NCI-H345 treated with DMSO at 0.1 percent for 48 hours (cell line): ENCODE measurements at regions not wholly inside any gene's neighbourhood (a gene's known extent, or its start where the extent isn't known, plus 50 kb on each side); places are given as distances from the start of the nearest gene placed in this dataset.
"Not testable (repeated sequence)": the region's sequence is repeated elsewhere in the genome, so short reads cannot be mapped to it uniquely, and the experiment has no call there.

ENCODE experiments used
- DNase-seq: peaks from one replicate; lab custom pipeline; 2025; ENCODE audit not compliant: unreplicated experiment; lab: John Stamatoyannopoulos, UW

DNA sequence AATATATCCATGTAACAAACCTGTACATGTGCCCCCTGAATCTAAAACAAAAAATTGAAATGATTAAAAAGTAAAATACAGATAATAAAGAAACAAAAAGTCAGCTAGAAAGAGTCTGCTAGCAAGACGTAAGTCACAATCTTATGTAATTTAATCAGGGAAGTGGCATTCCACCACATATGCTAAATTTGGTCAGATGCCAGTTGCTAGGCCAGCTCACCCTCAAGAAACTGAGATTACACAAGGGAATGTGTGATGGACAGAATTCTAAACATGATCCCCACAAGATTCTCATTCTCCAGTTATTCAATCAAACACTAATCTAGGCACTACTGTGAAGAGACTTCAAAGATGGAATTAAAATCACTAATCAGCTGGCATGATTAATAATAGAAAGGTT lies 689.3 kb downstream of the CENPC start:
- DNase-seq, result no peak

DNA sequence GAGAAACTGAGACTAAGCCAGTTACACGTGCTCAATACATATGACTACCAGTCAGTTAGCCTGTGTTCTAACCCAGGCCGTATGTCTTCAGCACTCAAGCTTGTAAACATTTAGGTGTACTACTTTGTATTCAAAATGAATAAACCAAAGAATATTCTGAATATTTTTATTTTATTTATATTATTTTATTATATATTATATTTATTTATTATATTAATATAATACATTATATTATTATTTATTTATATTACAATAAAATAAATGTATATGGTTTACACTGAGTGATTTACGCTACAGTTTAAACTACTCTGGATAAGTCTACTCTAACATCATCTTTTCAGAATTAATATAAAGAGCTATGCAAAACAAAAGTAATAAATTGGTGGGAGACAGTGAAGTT lies 691.5 kb downstream of the CENPC start:
- DNase-seq, result no peak

DNA sequence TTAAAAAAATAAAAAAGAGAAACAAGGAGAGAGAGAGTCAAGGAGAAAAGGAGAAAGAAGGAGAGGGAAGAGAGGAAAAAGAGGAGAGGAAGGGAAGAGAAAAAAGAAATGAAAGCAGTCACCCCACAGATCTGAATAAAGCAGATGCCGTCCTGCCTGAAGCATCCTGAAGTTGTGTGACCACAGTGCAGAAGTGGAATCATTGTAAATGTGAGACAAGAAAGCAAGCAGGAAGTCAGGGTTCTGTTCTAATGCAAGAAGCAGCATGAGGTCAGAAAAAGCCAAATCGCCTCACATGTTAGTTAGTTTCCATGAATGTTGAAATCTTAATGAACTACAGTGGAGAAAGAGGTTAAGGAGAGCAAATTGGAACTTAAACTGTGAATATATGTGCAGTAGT lies 692.5 kb downstream of the CENPC start:
- no peak for DNase-seq

DNA sequence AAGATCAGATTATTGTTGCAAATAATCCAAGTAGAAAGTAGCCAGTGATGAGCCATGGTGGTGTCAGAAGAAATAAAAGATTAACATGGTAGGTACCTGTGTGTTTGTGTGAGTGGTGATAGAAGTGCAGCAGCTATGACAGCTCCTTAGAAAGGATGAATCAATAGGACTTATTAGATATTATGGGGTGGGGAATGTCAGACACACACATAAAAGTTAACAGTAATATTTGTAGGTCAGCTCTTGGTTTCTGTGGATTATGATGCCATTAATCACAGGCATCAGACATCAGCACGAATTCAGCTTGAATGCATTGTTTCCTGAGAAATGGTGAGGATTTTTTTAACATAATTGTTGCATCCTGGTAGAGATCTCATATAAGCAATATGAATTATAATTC lies 695.7 kb downstream of the CENPC start:
- no peak for DNase-seq

DNA sequence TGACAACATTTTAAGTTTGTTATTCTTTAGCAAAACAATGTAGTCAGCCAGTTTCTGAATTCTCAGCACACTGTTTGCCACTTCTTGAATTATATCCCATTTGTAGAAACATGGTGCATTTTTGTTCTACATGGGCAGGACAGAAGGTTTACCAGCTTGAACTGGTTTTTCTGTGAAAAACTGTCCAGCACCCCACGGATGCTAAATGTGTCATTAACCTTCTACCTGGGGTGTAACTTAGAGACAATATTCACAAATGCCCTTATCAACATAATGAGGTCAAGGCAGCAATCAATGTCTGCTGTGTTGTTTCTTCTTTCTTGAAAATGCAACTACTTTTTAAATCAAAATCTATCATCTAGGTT lies 702.6 kb downstream of the CENPC start:
- DNase-seq, result no peak

DNA sequence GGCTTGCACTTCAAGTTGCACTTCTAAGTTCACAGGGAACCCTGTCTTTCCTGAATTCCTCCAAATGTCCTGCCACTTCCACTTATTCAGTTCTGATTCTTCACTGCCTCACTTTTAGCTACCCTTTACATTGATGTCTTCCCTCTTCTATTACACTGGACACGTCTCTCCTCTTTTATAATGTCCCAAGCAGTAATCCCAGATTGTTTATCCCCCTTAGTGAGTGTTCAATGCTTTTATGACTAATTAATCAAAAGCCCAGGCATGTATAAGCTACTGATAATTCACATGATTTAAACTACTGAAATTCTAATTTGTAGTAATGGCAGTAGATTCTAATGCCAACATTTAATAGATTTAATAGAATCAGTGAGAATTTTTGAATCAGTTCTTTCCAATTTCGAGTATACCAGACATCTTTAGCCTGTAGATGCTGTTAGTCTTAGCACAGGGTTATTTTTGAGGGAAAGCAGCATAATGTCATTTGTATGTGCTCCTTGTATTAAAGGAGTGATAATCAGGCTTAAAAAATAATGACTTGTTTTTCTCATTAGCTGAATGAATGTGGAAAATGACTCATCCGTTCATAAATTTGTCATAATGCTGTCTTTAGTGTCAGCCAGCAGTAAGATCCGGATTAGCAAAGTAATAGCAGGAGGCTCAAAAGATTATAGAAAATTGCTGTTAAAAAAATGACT lies 703.1 kb downstream of the CENPC start:
- no peak for DNase-seq

DNA sequence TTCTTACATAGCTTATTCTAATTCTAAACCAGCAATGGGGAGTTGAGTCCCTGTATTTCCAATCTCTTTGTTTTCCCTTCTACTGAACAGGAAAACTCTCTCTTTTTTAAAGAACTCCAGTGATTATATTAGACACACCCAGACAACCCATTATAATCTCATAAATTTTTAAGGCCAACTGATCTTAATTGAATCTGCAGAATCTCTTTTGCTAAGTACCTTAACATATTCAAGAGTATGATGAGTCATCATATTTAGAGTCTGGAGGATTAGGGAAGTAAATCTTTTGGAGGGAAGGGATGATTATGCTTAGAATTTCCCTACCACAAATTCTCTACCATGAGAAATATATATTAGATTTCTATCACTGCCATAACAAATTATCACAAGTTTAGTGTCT lies 705.1 kb downstream of the CENPC start:
- no peak for DNase-seq

DNA sequence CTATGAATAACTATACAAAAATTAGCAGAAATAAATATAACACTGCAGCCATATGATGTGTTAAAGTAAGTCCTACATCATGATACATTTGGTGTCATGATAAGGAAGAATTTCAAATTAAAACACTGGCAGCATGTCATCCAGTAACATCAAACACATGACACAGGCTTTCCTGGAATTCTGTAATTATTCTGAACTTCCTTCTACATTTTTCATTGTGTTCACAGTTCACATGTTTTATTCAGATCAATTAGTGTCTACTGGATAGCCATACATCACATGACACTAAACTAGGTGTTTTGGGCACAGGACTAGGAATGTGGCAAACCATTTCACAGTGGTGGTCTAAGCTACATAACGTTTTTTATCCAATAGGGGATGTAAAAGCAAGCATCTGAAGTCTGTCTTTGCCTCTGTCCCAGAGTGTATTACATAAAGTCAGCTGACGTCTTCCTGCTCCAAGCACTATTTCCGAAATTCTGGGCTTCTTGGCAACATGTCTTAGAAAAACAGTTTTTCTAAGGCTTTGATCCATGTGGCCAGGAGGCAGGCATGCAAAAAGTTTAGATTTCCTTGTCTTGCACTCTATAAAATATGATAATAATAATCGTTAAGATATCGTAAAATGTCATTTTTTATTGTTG lies 707.9 kb downstream of the CENPC start:
- no peak for DNase-seq

DNA sequence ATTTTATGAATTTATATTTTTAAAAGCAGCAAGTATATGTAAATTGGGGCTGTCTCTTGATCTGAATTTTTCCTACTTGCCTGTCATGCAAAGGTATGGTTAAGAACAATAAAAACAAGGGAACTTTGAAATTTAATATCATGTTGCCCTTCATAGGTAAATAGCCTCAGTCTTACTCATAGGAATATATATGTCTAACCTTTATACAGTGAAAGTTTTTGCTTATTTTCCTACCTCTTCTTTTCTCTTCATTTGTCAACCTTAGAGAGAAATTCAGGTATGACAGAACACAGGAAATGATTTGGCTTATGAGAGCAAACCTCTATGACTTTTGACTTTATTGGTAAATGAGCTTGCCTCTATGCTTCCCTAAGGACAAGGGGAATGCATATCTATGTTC lies 716.0 kb downstream of the CENPC start:
- DNase-seq, result no peak

DNA sequence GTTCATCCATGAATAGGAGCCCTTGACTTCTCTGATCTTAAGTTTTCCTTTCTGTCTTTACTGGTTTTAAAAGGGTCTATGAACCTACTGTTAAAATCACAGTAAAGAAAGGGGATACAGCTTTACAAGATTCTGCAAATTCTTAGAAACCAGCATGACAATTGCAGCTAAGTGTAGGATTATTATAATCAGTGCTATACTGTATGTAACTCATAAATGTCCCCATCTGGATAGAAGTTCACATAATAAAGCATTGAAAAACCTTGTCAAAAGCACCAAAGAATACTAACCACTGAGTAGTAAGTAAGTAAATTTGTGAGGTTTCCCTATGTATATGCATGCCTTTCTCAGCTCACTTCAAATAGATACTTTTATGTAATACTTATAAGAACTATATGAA lies 724.6 kb downstream of the CENPC start:
- no peak for DNase-seq

DNA sequence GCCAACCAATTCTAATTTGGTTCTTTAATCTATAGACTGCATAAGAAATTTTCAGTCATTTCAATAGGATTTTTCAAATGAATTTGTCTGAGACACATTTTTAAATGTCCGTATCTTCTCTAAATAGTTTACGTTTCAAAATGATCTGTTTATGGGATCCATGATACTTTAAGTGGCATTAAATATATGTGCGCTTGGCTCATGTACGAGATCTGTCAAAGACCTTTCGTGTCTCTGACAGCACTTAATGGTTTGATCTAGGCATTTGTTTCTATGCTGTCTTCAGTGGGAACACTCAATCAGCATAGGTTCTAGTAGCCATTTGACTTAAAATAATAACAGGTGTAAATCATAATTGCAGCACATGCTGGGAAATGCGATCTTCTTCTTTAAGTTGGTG lies 731.0 kb downstream of the CENPC start:
- no peak for DNase-seq

DNA sequence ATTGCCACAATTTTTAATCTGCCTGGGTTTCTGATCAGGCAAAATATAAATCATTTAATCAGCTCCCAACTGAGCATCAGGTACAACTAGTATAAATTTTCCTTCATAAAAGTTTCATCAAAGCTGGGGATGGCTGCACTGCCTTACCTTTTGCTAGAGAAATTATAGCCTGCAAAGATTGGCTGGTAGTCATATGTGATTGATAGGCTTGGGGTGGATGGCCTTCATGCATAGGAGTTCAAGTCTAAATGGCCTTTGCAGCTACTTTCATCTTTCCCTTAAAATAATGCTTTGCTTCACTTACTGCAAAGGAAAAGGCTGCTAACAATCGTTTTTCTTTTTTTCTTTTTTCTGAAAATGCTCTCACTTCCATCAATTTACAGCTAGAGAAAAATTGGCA lies 739.7 kb downstream of the CENPC start:
- DNase-seq, result no peak

DNA sequence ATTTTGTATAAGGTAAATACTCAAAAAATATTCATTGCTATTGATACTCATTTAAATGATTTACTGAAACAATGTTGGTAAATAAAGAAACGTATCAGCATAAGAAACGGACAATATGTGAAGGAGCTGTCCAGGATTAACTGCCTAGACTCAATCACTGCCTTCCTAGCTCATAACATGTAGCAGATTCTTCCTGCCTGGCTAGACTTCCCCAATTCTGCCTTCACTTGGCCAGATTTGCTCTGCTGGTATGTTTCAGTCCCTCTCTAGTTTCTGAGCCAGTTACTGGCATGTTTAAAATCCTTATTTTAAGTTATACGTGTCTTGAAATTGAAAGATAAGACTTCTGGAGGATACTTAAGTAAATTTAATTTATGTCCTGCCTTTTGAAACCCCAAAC lies 740.3 kb downstream of the CENPC start:
- no peak for DNase-seq

DNA sequence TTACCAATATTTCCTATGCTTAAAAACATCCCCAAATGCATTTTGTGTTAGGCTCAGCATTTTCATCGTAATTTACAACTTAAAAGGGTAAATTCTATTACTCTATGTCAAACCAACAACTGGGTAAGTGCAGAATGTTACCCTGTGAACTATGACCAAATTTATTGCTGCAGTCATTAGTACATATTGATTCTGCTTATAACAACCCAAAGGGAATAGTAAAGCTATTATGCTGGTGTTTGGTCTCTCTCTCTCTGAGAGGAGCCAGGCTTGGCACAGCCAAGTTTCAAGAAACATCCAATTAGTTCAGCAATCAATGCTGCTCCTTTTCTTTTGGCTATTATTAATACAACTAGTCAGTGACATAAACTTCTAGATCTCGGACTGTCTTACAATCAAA lies 747.7 kb downstream of the CENPC start:
- no peak for DNase-seq

DNA sequence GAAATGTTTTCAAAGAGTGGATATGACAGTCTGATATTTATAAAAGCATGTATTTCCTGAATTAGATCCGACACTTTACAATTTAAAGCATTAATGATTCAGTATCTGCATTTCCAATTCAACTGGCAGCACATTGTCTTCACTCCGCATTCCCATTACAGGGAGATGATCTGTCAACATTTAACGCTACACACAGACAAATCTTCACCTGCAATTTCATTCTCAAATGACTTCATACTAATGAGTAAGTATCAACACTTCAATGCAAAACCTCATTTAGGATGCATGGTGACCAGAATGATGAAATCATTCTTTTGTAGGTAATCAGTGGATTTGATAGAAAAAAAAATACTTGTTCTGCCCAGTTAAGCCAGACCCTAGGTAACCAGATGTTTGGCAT lies 749.6 kb downstream of the CENPC start:
- DNase-seq, result no peak

DNA sequence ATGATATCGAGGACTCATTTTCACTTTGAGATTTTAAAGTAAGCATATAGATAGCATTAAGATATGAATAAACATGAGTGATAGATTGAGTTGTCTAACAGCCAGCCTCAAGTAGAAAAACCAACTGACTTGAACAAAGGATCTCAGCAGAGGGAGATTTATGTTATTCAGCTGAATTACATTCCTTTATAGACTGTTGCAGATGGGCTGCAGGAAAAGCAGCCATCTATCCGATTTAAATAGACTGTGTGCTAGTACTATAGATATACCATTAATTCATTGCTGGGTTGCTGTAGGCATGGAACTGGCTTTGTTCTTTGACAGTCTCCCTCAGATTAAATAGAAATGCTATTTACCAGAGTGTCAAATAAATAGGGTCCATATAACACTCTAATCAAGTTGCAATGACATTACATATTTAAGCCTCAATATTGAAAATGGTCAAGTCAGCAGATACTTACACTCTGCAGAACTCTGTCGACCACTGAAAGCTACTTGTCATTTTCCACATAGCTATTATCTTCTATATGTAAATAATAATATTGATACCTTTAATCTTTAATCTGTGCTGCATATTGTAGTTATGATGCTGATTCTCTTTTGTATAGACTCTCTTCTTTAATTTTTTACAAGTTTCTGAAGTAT lies 750.8 kb downstream of the CENPC start:
- DNase-seq, result no peak

DNA sequence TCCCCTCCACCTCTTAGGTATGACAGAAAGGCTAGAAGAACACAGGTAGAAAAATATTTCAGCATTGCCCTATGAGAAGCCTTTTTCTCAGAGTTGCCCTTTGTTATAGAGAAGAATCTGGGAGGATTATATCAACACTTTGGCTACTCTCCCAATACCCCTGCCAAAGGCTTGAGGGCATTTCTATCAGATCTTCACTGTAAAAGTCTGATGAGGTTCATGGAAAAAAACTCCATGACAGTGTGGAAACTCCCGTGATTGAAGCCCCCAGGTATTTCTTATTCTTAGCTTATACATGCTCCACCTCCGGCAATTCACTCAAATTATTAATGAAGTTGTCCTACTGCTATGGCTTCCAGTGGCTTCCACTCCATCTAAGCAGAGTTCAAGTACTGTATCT lies 753.6 kb downstream of the CENPC start:
- DNase-seq, result no peak

DNA sequence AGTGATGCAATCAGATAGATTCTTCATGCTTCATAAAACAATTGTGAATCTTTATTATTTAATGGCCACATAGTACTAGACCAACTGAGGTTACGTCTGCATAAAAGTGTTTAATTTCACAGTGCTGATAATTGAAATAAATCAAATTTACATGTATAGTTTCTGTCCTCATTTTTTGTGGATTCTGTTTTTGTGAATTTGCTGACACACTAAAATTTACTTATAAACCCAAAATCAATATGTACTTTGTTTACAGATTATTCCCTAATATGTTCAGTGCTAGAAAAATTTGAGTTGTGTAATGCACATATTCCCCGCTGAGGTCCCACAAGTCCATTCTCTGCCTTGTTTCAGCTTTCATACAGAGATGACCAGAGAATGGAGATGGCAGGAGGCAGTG lies 759.8 kb downstream of the CENPC start:
- no peak for DNase-seq

DNA sequence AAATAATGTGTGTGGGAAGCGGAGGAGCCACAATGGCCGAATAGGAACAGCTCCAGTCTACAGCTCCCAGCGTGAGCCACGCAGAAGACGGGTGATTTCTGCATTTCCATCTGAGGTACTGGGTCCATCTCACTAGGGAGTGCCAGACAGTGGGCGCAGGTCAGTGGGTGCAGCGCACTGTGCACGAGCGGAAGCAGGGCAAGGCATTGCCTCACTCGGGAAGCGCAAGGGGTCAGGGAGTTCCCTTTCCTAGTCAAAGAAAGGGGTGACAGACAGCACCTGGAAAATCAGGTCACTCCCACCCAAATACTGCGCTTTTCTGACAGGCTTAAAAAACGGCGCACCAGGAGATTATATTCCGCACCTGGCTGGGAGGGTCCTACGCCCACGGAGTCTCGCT lies 762.6 kb downstream of the CENPC start:
- DNase-seq, result not testable (repeated sequence)

DNA sequence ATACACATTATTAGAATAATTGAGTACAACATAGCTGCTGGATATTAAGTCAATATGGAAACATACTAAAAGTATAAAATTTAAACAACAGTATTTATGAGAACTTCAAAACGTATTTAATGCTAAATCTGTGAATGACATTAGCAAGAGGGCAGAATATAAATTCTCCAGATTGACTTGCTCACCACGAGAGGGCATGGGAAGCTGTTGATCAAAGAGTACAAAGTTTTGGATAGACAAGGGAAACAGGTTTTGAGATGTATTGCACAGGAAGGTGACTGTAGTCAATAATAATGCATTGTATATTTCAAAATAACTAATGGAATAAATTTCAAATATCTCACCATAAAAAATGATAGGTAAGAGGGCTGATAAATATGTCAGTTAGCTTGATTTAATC lies 768.2 kb downstream of the CENPC start:
- DNase-seq, result no peak

DNA sequence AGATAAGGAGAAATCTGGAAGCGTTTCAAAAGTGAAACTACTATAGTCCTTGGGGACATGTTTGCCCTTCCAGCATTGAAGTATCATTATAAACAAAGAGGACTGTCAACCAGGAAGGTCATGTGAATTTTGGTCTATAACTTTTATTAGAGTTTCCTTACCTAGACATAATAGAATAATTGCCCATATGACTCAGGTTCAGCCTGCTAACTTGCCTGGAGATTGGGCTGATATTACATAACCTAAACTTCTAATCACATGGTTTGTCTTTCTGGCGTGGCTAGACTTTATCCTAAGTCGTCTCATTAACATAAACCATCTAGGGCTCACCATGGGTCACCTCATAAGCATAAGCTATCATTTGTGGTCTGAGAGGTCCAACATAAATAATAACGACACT lies 775.9 kb downstream of the CENPC start:
- no peak for DNase-seq

DNA sequence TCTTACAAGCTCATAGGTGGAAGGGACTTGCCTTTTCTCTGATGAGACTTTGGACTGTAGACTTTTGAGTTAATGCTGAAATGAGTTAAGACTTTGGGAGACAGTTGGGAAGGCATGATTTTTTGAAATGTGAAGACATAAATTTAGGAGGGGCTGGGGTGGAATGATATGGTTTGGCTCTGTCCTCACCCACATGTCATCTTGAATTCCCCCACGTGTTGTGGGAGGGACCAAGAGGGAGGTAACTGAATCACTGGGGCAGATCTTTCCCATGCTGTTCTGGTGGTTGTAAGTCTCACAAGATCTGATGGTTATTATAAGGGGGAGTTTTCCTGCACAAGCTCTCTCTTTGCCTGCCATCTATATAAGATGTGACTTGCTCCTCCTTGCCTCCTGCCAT lies 777.9 kb downstream of the CENPC start:
- no peak for DNase-seq

DNA sequence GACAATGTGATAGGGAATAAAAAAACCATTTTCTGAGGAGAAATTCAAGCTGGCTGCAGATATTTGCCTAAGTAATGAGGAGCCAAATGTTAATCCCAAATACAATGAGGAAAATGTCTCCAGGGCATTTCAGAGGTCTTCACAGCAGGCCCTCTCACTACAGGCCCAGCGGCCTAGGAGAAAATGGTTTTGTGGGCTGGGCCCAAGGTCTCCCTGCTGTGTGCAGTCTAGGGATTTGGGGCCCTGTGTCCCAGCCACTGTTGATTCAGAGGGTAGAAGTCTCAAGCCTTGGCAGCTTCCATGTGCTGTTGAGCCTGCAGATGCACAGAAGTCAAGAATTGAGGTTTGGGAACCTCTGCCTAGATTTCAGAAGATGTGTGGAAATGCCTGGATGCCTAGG lies 778.7 kb downstream of the CENPC start:
- no peak for DNase-seq
